ENCODE measurements at regions not wholly inside any gene's neighbourhood (a gene's known extent, or its start where the extent isn't known, plus 50 kb on each side); places are given as distances from the start of the nearest gene placed in this dataset.

DNA sequence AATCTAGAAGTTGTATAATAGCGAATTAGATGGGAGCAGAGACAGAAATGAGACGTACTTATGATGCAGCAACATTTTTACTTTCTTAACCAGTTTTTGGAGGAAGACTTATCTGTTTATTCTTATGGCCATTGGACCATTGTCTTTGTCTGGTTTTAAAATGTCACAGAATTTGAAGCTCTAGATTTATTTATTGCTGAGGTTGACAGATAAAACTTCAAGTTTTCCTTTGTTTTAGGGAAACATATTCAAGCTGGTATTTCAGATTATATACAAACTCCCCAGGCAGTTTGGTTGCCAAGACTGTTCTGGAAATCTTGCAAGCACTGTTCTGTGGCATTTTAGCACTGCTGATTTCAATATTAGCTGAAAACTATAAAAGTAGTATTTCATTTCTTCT is 1021.7 kb downstream of the GALC start:
- H3K4me1 ChIP-seq (ENCODE audit: control insufficient read depth in 2 of 2, insufficient read depth in 2 of 2, low read length in 2 of 2), result no peaks in the 10 kb centered on the region
- no peak overlapping the region for H3K27ac ChIP-seq (ENCODE audit: low read depth in 2 of 2, low read length in 2 of 2)
- peaks cover 4% of the 10 kb centered on the region in 2 donors for H3K9me3 ChIP-seq (ENCODE audit: control insufficient read depth in 2 of 2, low read length in 2 of 2)
- no peaks in the 10 kb centered on the region for H3K27me3 ChIP-seq (ENCODE audit: control insufficient read depth in 2 of 2, insufficient read depth in 2 of 2, low read length in 2 of 2)
- H3K36me3 ChIP-seq (ENCODE audit: control insufficient read depth in 2 of 2, insufficient read depth in 2 of 2, low read length in 2 of 2), result no peaks in the 10 kb centered on the region
- no peak overlapping the region for H3K9ac ChIP-seq (ENCODE audit: low read depth in 1 of 2, low read length in 2 of 2)
- H3K4me3 ChIP-seq (ENCODE audit: low read length in 2 of 2), result no peak overlapping the region

DNA sequence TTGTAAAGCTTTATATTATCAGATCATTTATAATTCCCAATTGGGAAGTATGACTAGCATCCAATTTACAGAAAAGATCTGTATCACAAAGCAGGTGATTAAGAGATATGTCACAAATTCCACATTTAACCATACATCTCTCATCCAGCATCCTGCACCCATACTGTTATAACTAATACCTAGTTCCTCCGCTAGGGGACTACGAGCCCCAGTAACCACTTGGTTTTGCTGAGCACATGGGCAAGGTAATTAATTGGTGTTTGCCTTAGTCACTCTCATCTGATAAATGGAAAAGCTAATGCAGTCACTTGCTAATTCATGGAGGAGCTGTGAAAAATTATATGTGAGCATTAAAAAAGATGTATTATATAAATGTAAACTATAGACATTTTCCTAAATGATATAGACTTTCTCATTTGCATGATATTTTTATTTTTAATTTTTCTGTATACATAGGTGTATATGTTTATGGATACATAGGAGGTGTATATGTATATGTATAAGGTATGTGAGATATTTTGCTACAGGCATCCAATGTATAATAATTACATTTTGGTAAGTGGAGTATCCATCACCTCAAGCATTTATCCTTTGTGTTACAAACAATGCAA is 1031.8 kb downstream of the GALC start:
- H3K4me3 ChIP-seq (ENCODE audit: low read length in 2 of 2), result no peak overlapping the region
- H3K9ac ChIP-seq (ENCODE audit: low read depth in 1 of 2, low read length in 2 of 2), result no peak overlapping the region
- no peaks in the 10 kb centered on the region for H3K27me3 ChIP-seq (ENCODE audit: control insufficient read depth in 2 of 2, insufficient read depth in 2 of 2, low read length in 2 of 2)
- no peaks in the 10 kb centered on the region for H3K36me3 ChIP-seq (ENCODE audit: control insufficient read depth in 2 of 2, insufficient read depth in 2 of 2, low read length in 2 of 2)
- no peak overlapping the region for H3K27ac ChIP-seq (ENCODE audit: low read depth in 2 of 2, low read length in 2 of 2)
- H3K4me1 ChIP-seq (ENCODE audit: control insufficient read depth in 2 of 2, insufficient read depth in 2 of 2, low read length in 2 of 2), result no peaks in the 10 kb centered on the region
- no peaks in the 10 kb centered on the region for H3K9me3 ChIP-seq (ENCODE audit: control insufficient read depth in 2 of 2, low read length in 2 of 2)

DNA sequence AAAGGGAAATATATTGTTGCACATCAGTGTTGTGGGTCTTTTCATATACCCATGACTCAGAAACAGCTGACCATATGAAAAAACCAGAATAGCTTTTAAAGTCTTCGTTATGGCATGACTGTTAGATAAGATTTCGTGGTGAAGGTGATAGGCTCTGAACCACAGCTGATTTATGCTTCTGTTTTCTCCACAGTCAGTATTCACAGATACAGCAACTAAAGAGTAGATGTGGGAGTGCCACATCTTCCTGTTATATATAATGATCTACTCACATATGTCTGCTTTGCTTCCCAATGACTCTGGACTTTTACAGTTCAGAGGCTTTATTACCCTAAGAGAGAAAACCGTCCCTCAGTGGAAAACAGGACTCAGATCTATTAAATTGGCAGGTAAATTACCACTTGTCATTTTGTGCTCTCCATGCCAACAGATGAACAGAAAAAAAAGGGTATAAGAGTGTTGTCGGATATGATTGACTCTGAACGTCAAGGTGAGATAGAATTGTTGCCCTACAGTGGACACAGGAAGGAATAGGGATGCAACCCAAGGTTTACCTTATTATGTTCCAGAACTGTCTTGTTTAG is 1037.1 kb downstream of the GALC start:
- Histone ChIP-seq H3K27ac (ENCODE audit: low read depth in 2 of 2, low read length in 2 of 2) (no peak overlapping the region), H3K4me3 (ENCODE audit: low read length in 2 of 2) (no peak overlapping the region), H3K4me1 (ENCODE audit: control insufficient read depth in 2 of 2, insufficient read depth in 2 of 2, low read length in 2 of 2) (no peaks in the 10 kb centered on the region), H3K9ac (ENCODE audit: low read depth in 1 of 2, low read length in 2 of 2) (no peak overlapping the region), H3K9me3 (ENCODE audit: control insufficient read depth in 2 of 2, low read length in 2 of 2) (no peaks in the 10 kb centered on the region), H3K36me3 (ENCODE audit: control insufficient read depth in 2 of 2, insufficient read depth in 2 of 2, low read length in 2 of 2) (no peaks in the 10 kb centered on the region), H3K27me3 (ENCODE audit: control insufficient read depth in 2 of 2, insufficient read depth in 2 of 2, low read length in 2 of 2) (no peaks in the 10 kb centered on the region)

DNA sequence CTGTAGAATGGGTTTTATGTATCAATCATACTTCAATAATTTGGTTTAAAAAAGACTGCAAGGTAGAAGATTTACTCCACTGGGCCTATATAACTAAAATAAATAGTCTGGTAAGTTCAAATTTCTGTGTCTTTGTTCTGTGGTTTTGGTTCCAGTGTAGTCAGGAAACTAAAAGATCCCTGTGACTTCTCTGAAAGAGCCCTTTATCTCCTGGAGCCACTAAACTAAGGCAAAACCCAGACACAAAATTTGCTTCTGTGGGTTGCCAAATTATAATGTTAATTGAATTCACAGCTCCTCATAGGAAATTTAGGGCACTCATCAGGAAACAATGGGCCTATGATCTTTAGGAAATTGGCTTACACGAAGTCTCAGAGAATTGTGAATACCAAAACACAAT is 1038.4 kb downstream of the GALC start:
- Histone ChIP-seq H3K36me3 (ENCODE audit: control insufficient read depth in 2 of 2, insufficient read depth in 2 of 2, low read length in 2 of 2) (no peaks in the 10 kb centered on the region), H3K4me1 (ENCODE audit: control insufficient read depth in 2 of 2, insufficient read depth in 2 of 2, low read length in 2 of 2) (no peaks in the 10 kb centered on the region), H3K4me3 (ENCODE audit: low read length in 2 of 2) (no peak overlapping the region), H3K27ac (ENCODE audit: low read depth in 2 of 2, low read length in 2 of 2) (no peak overlapping the region), H3K27me3 (ENCODE audit: control insufficient read depth in 2 of 2, insufficient read depth in 2 of 2, low read length in 2 of 2) (no peaks in the 10 kb centered on the region), H3K9ac (ENCODE audit: low read depth in 1 of 2, low read length in 2 of 2) (no peak overlapping the region), H3K9me3 (ENCODE audit: control insufficient read depth in 2 of 2, low read length in 2 of 2) (no peaks in the 10 kb centered on the region)

DNA sequence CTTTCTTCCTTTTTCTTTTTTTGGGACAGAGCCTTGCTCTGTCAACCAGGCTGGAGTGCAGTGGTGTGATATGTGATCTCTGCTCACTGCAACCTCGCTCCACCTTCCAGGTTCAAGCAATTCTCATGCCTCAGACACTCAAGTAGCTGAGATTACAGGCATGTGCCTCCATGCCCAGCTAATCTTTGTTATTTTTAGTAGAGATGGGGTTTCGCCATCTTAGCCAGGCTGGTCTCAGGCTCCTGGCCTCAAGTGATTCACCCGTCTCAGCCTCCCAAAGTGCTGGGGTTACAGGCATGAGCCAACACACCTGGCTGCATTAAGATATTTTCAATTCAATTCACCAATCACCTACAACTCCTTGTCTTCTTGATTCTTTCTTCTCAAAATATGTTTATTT is 1046.5 kb downstream of the GALC start:
- no peaks in the 10 kb centered on the region for H3K9me3 ChIP-seq (ENCODE audit: control insufficient read depth in 2 of 2, low read length in 2 of 2)

DNA sequence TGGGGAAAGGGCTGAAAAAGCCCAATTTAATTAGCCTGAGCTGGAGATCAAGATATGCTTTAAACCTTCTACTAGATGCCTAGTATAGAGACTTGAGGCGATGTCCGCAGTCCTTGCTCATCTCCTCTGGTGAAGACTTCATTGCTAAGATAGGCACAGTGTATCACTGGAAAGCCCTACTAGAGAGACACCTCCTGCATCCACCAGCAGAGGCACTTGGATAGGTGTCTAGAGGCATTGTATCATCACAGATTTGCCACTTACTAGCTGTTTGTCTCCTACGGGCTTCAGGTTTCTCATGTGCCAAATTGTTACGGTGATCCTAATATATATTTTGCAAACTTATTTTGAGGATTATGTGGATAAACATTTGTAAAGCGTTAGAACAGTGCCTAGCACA is 1048.5 kb downstream of the GALC start:
- Histone ChIP-seq H3K9ac (ENCODE audit: low read depth in 1 of 2, low read length in 2 of 2) (no peak overlapping the region), H3K4me1 (ENCODE audit: control insufficient read depth in 2 of 2, insufficient read depth in 2 of 2, low read length in 2 of 2) (no peaks in the 10 kb centered on the region), H3K27ac (ENCODE audit: low read depth in 2 of 2, low read length in 2 of 2) (no peak overlapping the region)

More for the DNA sequence above, 1046.5 kb downstream of the GALC start:
- Histone ChIP-seq H3K4me1 (ENCODE audit: control insufficient read depth in 2 of 2, insufficient read depth in 2 of 2, low read length in 2 of 2) (no peaks in the 10 kb centered on the region), H3K36me3 (ENCODE audit: control insufficient read depth in 2 of 2, insufficient read depth in 2 of 2, low read length in 2 of 2) (no peaks in the 10 kb centered on the region), H3K4me3 (ENCODE audit: low read length in 2 of 2) (no peak overlapping the region), H3K9ac (ENCODE audit: low read depth in 1 of 2, low read length in 2 of 2) (no peak overlapping the region), H3K27me3 (ENCODE audit: control insufficient read depth in 2 of 2, insufficient read depth in 2 of 2, low read length in 2 of 2) (no peaks in the 10 kb centered on the region), H3K27ac (ENCODE audit: low read depth in 2 of 2, low read length in 2 of 2) (no peak overlapping the region)

DNA sequence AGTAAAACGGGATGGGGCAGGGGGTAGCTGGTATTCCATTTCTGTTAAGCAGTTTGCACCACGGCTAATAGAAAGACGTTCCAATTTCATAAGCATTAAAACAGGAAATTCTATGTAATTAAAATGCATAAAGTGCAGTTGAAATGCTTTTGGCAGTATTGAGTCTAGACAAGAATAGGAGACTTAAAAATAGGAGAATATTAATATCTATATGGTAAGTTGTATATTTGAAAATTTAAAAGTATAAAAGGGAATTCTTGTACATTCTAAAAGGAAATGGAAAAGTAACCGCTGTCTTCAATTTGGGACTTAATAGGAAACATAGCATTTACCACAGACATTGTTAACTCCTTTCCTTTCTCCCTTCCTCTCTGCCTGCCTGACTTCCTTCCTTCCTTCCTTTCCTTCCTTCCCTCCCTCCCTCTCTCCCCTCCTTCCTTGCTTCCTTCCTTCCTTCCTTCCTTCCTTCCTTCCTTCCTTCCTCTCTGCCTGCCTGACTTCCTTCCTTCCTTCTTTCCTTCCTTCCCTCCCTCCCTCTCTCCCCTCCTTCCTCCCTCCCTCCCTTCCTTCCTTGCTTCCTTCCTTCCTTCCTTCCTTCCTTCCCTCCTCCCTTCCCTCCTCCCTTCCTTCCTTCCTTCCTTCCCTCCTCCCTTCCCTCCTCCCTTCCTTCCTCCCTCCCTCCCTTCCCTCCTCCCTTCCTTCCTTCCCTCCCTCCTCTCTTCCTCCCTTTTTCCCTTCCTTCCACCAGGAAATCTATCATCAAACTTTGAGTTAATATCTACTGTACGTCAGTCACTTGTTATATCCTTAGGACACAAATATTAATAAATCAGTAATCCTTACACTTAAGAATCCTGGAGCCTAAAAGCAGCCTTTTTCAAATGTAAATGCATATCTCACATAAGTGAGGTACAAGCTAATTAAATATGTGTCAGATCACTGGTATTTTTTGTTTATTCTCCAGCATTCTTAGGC is 1049.3 kb downstream of the GALC start:
- H3K9ac ChIP-seq (ENCODE audit: low read depth in 1 of 2, low read length in 2 of 2), result no peak overlapping the region
- H3K36me3 ChIP-seq (ENCODE audit: control insufficient read depth in 2 of 2, insufficient read depth in 2 of 2, low read length in 2 of 2), result no peaks in the 10 kb centered on the region
- H3K27me3 ChIP-seq (ENCODE audit: control insufficient read depth in 2 of 2, insufficient read depth in 2 of 2, low read length in 2 of 2), result no peaks in the 10 kb centered on the region
- H3K4me3 ChIP-seq (ENCODE audit: low read length in 2 of 2), result no peak overlapping the region
- no peak overlapping the region for H3K27ac ChIP-seq (ENCODE audit: low read depth in 2 of 2, low read length in 2 of 2)
- no peaks in the 10 kb centered on the region for H3K4me1 ChIP-seq (ENCODE audit: control insufficient read depth in 2 of 2, insufficient read depth in 2 of 2, low read length in 2 of 2)
- H3K9me3 ChIP-seq (ENCODE audit: control insufficient read depth in 2 of 2, low read length in 2 of 2), result no peaks in the 10 kb centered on the region

More for the DNA sequence above, 1048.5 kb downstream of the GALC start:
- Histone ChIP-seq H3K9me3 (ENCODE audit: control insufficient read depth in 2 of 2, low read length in 2 of 2) (no peaks in the 10 kb centered on the region), H3K4me3 (ENCODE audit: low read length in 2 of 2) (no peak overlapping the region), H3K36me3 (ENCODE audit: control insufficient read depth in 2 of 2, insufficient read depth in 2 of 2, low read length in 2 of 2) (no peaks in the 10 kb centered on the region), H3K27me3 (ENCODE audit: control insufficient read depth in 2 of 2, insufficient read depth in 2 of 2, low read length in 2 of 2) (no peaks in the 10 kb centered on the region)

DNA sequence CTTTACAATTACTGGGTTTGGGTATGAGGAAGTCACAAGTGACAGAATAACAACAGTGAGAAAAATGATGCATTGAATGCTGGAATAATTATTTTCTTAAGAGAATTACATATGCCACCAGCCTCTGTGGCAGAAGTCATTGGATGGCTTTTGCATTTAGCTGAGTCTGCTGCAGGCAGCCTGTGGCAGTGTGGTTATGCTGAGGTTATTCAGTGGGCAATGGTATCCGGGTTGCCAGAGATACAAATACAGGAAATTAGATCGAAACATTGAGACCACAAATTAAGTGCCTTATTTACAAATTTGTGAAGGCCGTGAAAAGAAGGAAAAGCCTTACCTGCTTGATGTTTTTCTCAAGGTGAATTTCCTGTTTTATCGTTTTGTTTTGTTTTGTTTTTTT is 1050.0 kb downstream of the GALC start:
- Histone ChIP-seq H3K36me3 (ENCODE audit: control insufficient read depth in 2 of 2, insufficient read depth in 2 of 2, low read length in 2 of 2) (no peaks in the 10 kb centered on the region), H3K27me3 (ENCODE audit: control insufficient read depth in 2 of 2, insufficient read depth in 2 of 2, low read length in 2 of 2) (no peaks in the 10 kb centered on the region), H3K4me1 (ENCODE audit: control insufficient read depth in 2 of 2, insufficient read depth in 2 of 2, low read length in 2 of 2) (no peaks in the 10 kb centered on the region), H3K9ac (ENCODE audit: low read depth in 1 of 2, low read length in 2 of 2) (no peak overlapping the region), H3K4me3 (ENCODE audit: low read length in 2 of 2) (no peak overlapping the region), H3K27ac (ENCODE audit: low read depth in 2 of 2, low read length in 2 of 2) (no peak overlapping the region), H3K9me3 (ENCODE audit: control insufficient read depth in 2 of 2, low read length in 2 of 2) (no peaks in the 10 kb centered on the region)

DNA sequence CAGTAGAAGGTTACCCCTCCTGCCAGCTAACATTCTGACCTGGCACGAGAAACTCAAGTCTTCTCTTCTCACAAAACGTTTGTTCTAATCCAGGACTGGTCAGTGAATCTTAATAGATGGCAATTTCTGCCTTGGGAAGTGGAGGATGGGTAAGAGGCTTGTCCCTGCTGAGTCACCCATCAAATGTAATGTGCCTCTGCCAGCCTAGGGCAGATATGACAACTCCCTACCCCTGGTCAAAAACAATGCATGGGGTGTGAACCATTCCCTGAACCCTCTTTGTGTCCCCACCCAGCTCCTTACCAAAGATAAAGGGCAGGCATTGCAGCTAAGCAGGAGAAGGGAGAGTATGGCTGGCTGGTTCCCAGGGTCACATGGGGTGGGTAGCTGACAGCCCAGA is 1052.9 kb downstream of the GALC start:
- H3K36me3 ChIP-seq (ENCODE audit: control insufficient read depth in 2 of 2, insufficient read depth in 2 of 2, low read length in 2 of 2), result no peaks in the 10 kb centered on the region
- H3K9me3 ChIP-seq (ENCODE audit: control insufficient read depth in 2 of 2, low read length in 2 of 2), result no peaks in the 10 kb centered on the region
- H3K4me1 ChIP-seq (ENCODE audit: control insufficient read depth in 2 of 2, insufficient read depth in 2 of 2, low read length in 2 of 2), result no peaks in the 10 kb centered on the region
- no peaks in the 10 kb centered on the region for H3K27me3 ChIP-seq (ENCODE audit: control insufficient read depth in 2 of 2, insufficient read depth in 2 of 2, low read length in 2 of 2)
- no peak overlapping the region for H3K4me3 ChIP-seq (ENCODE audit: low read length in 2 of 2)
- no peak overlapping the region for H3K27ac ChIP-seq (ENCODE audit: low read depth in 2 of 2, low read length in 2 of 2)
- no peak overlapping the region for H3K9ac ChIP-seq (ENCODE audit: low read depth in 1 of 2, low read length in 2 of 2)

DNA sequence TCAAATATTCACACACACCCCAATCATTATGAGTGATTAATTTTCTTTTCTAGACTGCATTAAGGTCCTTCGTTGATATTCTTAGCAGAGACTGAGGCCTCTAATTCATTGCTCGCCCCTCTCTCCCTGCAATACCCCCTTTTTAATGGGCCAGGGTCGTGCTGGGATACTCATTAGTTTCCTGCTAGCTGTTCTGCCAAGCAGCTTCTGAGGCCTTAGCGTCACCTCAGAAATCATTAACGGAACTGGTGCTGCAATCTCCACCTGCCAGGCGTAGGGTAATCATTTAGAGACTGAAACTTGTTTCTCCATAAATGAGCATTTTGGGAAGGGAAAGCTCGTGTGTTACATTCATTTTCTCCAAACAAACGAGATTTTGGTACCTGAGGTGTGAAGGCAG is 1054.7 kb downstream of the GALC start:
- peaks cover 0 to 2% of the 10 kb centered on the region in 2 donors for H3K9me3 ChIP-seq (ENCODE audit: control insufficient read depth in 2 of 2, low read length in 2 of 2)
- H3K4me3 ChIP-seq (ENCODE audit: low read length in 2 of 2), result no peak overlapping the region
- H3K36me3 ChIP-seq (ENCODE audit: control insufficient read depth in 2 of 2, insufficient read depth in 2 of 2, low read length in 2 of 2), result no peaks in the 10 kb centered on the region
- H3K27me3 ChIP-seq (ENCODE audit: control insufficient read depth in 2 of 2, insufficient read depth in 2 of 2, low read length in 2 of 2), result no peaks in the 10 kb centered on the region
- H3K27ac ChIP-seq (ENCODE audit: low read depth in 2 of 2, low read length in 2 of 2), result no peak overlapping the region
- no peaks in the 10 kb centered on the region for H3K4me1 ChIP-seq (ENCODE audit: control insufficient read depth in 2 of 2, insufficient read depth in 2 of 2, low read length in 2 of 2)
- H3K9ac ChIP-seq (ENCODE audit: low read depth in 1 of 2, low read length in 2 of 2), result no peak overlapping the region
